IMR-90 (cell line): ENCODE measurements at regions not wholly inside any gene's neighbourhood (a gene's known extent, or its start where the extent isn't known, plus 50 kb on each side); places are given as distances from the start of the nearest gene placed in this dataset.

Experiments used
- ATAC-seq: fragments of 200-7000 bp; cut with Tn5 transposase; 2 replicates; pipeline ENCODE4 v1.9.1; 2020; ENCODE audit warnings: low read depth, mild to moderate bottlenecking, moderate library complexity
- BruUV-seq: library from RNA; stranded (reverse); fragments of 400-500 nt; replicated peaks from 2 replicates; lab custom pipeline; 2021; lab: Mats Ljungman, UMichigan
- CTCF ChIA-PET: fragments of 300-600 bp; formaldehyde crosslinking; extraction: SDS; loops from one replicate; lab custom pipeline; 2021; ENCODE audit warnings: antibody characterized with exemption; lab: Yijun Ruan, JAX
- POLR2A ChIA-PET: fragments of 300-600 bp; sonication (Branson Sonifier 250); formaldehyde crosslinking; loops from one replicate; lab custom pipeline; 2022; ENCODE audit warnings: antibody characterized with exemption; ENCODE audit not compliant: unreplicated experiment; lab: Charles Lee
- DNase-seq: peaks from one replicate; pipeline ENCODE4 v3.0.0; 2013
- H2AFZ ChIP-seq: replicated peaks from 2 replicates; pipeline ENCODE3; 2013; ENCODE audit warnings: low read length, mild to moderate bottlenecking; ENCODE audit not compliant: poor library complexity
- H2AK5ac ChIP-seq: 2 replicates; pipeline ENCODE4 v1.6.1; 2013; ENCODE audit warnings: low read depth, low read length, inconsistent platforms
- H2AK9ac ChIP-seq: replicated peaks from 2 replicates; pipeline ENCODE3; 2013; ENCODE audit warnings: mild to moderate bottlenecking, low read depth, low read length, moderate library complexity; ENCODE audit not compliant: poor library complexity
- H2BK120ac ChIP-seq: 2 replicates; pipeline ENCODE4 v1.6.1; 2013; ENCODE audit warnings: low read depth, low read length, inconsistent platforms
- H2BK15ac ChIP-seq: 3 replicates; pipeline ENCODE4 v1.6.1; 2013; ENCODE audit warnings: low read depth, low read length, inconsistent platforms
- H2BK20ac ChIP-seq: 2 replicates; pipeline ENCODE4 v1.6.1; 2013; ENCODE audit warnings: low read depth, mild to moderate bottlenecking, inconsistent platforms, low read length, moderate library complexity
- H2BK5ac ChIP-seq: 2 replicates; pipeline ENCODE4 v1.6.1; 2013; ENCODE audit warnings: mild to moderate bottlenecking, low read depth, low read length, inconsistent platforms; ENCODE audit not compliant: poor library complexity, severe bottlenecking
- H3K14ac ChIP-seq: replicated peaks from 2 replicates; pipeline ENCODE4 v1.6.1; 2013; ENCODE audit warnings: low read depth, low read length, inconsistent platforms
- H3K18ac ChIP-seq: 2 replicates; pipeline ENCODE4 v1.6.1; 2013; ENCODE audit warnings: low read depth, low read length, control low read depth
- H3K23ac ChIP-seq: 2 replicates; pipeline ENCODE4 v1.6.1; 2013; ENCODE audit warnings: low read depth, low read length, inconsistent platforms
- H3K27ac ChIP-seq: 2 replicates; pipeline ENCODE4 v1.5.1; 2013; ENCODE audit warnings: mild to moderate bottlenecking, control low read depth, low read length; ENCODE audit not compliant: insufficient read depth
- H3K27me3 ChIP-seq: 2 replicates; pipeline ENCODE4 v1.6.1; 2013; ENCODE audit warnings: low read length; ENCODE audit not compliant: control insufficient read depth, insufficient read depth
- H3K36me3 ChIP-seq: 2 replicates; pipeline ENCODE4 v1.6.1; 2013; ENCODE audit warnings: low read length, mixed read lengths; ENCODE audit not compliant: control insufficient read depth, insufficient read depth
- H3K4ac ChIP-seq: 2 replicates; pipeline ENCODE4 v1.6.1; 2013; ENCODE audit warnings: low read depth, low read length, inconsistent platforms
- H3K4me1 ChIP-seq: 2 replicates; pipeline ENCODE4 v1.6.1; 2013; ENCODE audit warnings: low read length, mixed read lengths; ENCODE audit not compliant: control insufficient read depth, insufficient read depth
- H3K4me2 ChIP-seq: 2 replicates; pipeline ENCODE4 v1.6.1; 2013; ENCODE audit warnings: low read depth, mild to moderate bottlenecking, control low read depth, low read length, moderate library complexity
- H3K4me3 ChIP-seq: 2 replicates; pipeline ENCODE4 v1.5.1; 2013; ENCODE audit warnings: low read depth, mild to moderate bottlenecking, control low read depth, low read length, moderate library complexity; ENCODE audit not compliant: insufficient read depth
- H3K56ac ChIP-seq: 2 replicates; pipeline ENCODE4 v1.6.1; 2013; ENCODE audit warnings: low read length, inconsistent platforms; ENCODE audit not compliant: insufficient read depth; ENCODE audit errors: extremely low read depth
- H3K79me1 ChIP-seq, 2 experiments: 2 replicates each; pipeline ENCODE4 v1.6.1; 2013; ENCODE audit warnings: low read length in 2 of 2, inconsistent platforms in 1 of 2, low read depth in 1 of 2
- H3K9ac ChIP-seq: 2 replicates; pipeline ENCODE4 v1.6.1; 2013; ENCODE audit warnings: low read depth, low read length, control low read depth
- H3K9me1 ChIP-seq: 2 replicates; pipeline ENCODE4 v1.6.1; 2013; ENCODE audit warnings: low read length, inconsistent platforms; ENCODE audit not compliant: insufficient read depth
- H3K9me3 ChIP-seq: 2 replicates; pipeline ENCODE4 v1.6.1; 2013; ENCODE audit warnings: low read length; ENCODE audit not compliant: control insufficient read depth, insufficient read depth
- H4K20me1 ChIP-seq: 2 replicates; pipeline ENCODE4 v1.6.1; 2013; ENCODE audit warnings: low read length, inconsistent platforms; ENCODE audit not compliant: insufficient read depth
- H4K5ac ChIP-seq: 2 replicates; pipeline ENCODE4 v1.6.1; 2013; ENCODE audit warnings: mild to moderate bottlenecking, low read depth, low read length, control low read depth
- H4K8ac ChIP-seq, 2 experiments: 2 replicates each; pipeline ENCODE4 v1.6.1; 2013; ENCODE audit warnings: low read depth in 2 of 2, low read length in 2 of 2, control low read depth in 1 of 2, inconsistent platforms in 1 of 2
- H4K91ac ChIP-seq: 2 replicates; pipeline ENCODE4 v1.6.1; 2013; ENCODE audit warnings: low read depth, low read length, inconsistent platforms; ENCODE audit not compliant: insufficient read depth
- CEBPB ChIP-seq: IDR thresholded peaks from 2 replicates; pipeline ENCODE4 v1.6.1; 2012; ENCODE audit warnings: low read depth, low read length, improper control_type of control experiment
- CHD1 ChIP-seq: IDR thresholded peaks from 2 replicates; pipeline ENCODE4 v1.6.1; 2012; ENCODE audit warnings: low read depth, low read length, improper control_type of control experiment
- MAFK ChIP-seq: IDR thresholded peaks from 2 replicates; pipeline ENCODE4 v1.6.1; 2012; ENCODE audit warnings: low read depth, low read length, improper control_type of control experiment
- MXI1 ChIP-seq: IDR thresholded peaks from 2 replicates; pipeline ENCODE4 v1.6.1; 2012; ENCODE audit warnings: low read depth, mild to moderate bottlenecking, low read length, moderate library complexity, borderline replicate concordance
- RCOR1 ChIP-seq: IDR thresholded peaks from 2 replicates; pipeline ENCODE4 v1.6.1; 2012; ENCODE audit warnings: mild to moderate bottlenecking, low read length, improper control_type of control experiment; ENCODE audit not compliant: insufficient replicate concordance
- WGBS, 2 experiments: methylation state at CpG; one replicate each; pipeline versions ENCODE4 v1.1.5 to v1.1.7; 2013; ENCODE audit warnings: missing lambda C conversion rate in 2 of 2; ENCODE audit not compliant: insufficient read length in 1 of 2; ENCODE audit errors: extremely low coverage in 2 of 2; 5-methylcytosine and 5-hydroxymethylcytosine counted together
- dilution Hi-C: fragments of 300-500 bp; cut with HindIII; formaldehyde crosslinking; loops from one replicate; pipeline ENCODE4 v1.14.3; 2018; ENCODE audit warnings: low sequenced_read_pairs; ENCODE audit not compliant: unreplicated experiment
- in situ Hi-C: fragments of 300-500 bp; cut with MboI; formaldehyde crosslinking; loops from 3 replicates; pipeline ENCODE4 v1.14.3; 2019; ENCODE audit warnings: low sequenced_read_pairs, inconsistent platforms, mixed read lengths
- intact Hi-C: fragments of 100-400 bp; cut with micrococcal nuclease; formaldehyde crosslinking; loops from 2 replicates; pipeline ENCODE4 v1.10.0; 2022

GRCh38 chr11:70727021-70727420, 328.7 kb downstream of the CTTN start:
- Histone ChIP-seq H2BK20ac (no peak overlapping the region), H3K18ac (no peak overlapping the region), H4K8ac (no peak overlapping the region), H3K4me1 (no peaks in the 10 kb centered on the region), H3K79me1 (no peaks in the 10 kb centered on the region), H3K9me3 (peaks cover 2% of the 10 kb centered on the region; the same call in 1 of the 2 replicates), H3K4me2 (no peak overlapping the region), H4K5ac (no peak overlapping the region), H2AK5ac (no peak overlapping the region), H2BK15ac (no peak overlapping the region), H3K4ac (no peak overlapping the region), H3K14ac (no peak overlapping the region), H2AK9ac (no peak overlapping the region), H2BK120ac (no peak overlapping the region), H4K91ac (no peak overlapping the region), H3K56ac (no peak overlapping the region), H2AFZ (no peak overlapping the region), H3K27me3 (no peaks in the 10 kb centered on the region; the same call in 1 of the 2 replicates), H4K20me1 (no peaks in the 10 kb centered on the region), H3K4me3 (no peak overlapping the region), H3K27ac (no peak overlapping the region), H3K9ac (no peak overlapping the region), H3K23ac (no peak overlapping the region), H2BK5ac (no peak overlapping the region), H3K36me3 (no peaks in the 10 kb centered on the region), H3K9me1 (no peaks in the 10 kb centered on the region)
- DNase-seq (no peak), ATAC-seq (no peak)
- dilution Hi-C loops (no loop called here), intact Hi-C loops (no loop called here), in situ Hi-C loops (no loop called here)
- ChIA-PET POLR2A (no interaction called here), CTCF (interaction anchor here (1.8 kb wide), 1 partner anchor 9 kb away, joined by 4 read pairs; no protein-coding TSS in a partner anchor)
- no TSS peak for BruUV-seq
- no CpG with 5 or more reads among the region's 5 CpGs for WGBS, 2 experiments
- TF ChIP-seq RCOR1 (no peak), MXI1 (no peak), MAFK (no peak), CHD1 (no peak), CEBPB (no peak)
